GM12892 (cell line): ENCODE measurements at regions not wholly inside any gene's neighbourhood (a gene's known extent, or its start where the extent isn't known, plus 50 kb on each side); places are given as distances from the start of the nearest gene placed in this dataset.

Source experiments
- POLR2A ChIP-seq: IDR thresholded peaks from 2 replicates; pipeline ENCODE4 v1.6.1; 2011; ENCODE audit warnings: low read depth, low read length, control low read depth
- POLR2AphosphoS5 ChIP-seq: IDR thresholded peaks from 2 replicates; pipeline ENCODE4 v1.6.1; 2011; ENCODE audit warnings: low read depth, low read length, control low read depth

DNA sequence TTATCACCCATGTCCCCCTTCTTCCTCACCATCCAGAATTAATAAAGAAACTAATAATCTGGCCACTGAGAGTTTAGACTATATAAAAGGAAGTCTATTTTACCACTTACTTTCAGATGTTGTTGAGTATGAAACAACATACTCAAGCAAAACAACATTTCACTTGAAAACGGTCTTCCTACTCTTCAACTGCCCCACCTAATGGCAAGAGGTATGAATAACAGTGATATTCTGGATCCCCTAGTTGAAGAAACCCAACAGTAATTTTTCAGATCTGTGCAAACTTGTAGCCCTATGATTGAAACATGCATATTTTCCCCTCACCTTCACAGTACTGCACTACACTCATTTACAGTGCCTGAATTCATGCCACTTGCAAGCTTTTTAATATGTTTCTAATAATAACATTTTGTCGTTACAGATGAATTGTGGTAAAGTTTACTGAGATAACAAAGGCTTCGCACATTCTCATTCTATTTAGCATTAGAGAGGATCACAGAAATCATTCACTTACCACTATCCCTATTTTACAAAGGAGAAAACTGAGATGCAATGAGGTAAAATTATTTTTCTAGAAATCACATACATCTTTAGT, 267.9 kb upstream of the PDE4D start:
- TF ChIP-seq POLR2A (no peak), POLR2AphosphoS5 (no peak)
